Osteocyte (in vitro differentiated cells): ENCODE measurements at regions not wholly inside any gene's neighbourhood (a gene's known extent, or its start where the extent isn't known, plus 50 kb on each side); places are given as distances from the start of the nearest gene placed in this dataset.

Source experiments
- DNase-seq: peaks from one replicate; pipeline ENCODE4 v3.0.0; 2021; ENCODE audit warnings: mixed read lengths; ENCODE audit not compliant: unreplicated experiment; ENCODE audit errors: extremely low spot score
- H3K27ac Mint-ChIP-seq: one replicate; pipeline ENCODE4 v1.8.0; 2021; ENCODE audit warnings: mild to moderate bottlenecking, mixed read lengths; ENCODE audit not compliant: unreplicated experiment
- H3K27me3 Mint-ChIP-seq: one replicate; pipeline ENCODE4 v1.8.0; 2021; ENCODE audit warnings: mixed read lengths; ENCODE audit not compliant: unreplicated experiment
- H3K36me3 Mint-ChIP-seq: one replicate; pipeline ENCODE4 v1.8.0; 2021; ENCODE audit warnings: mixed read lengths; ENCODE audit not compliant: unreplicated experiment
- H3K4me1 Mint-ChIP-seq: one replicate; pipeline ENCODE4 v1.8.0; 2021; ENCODE audit warnings: mixed read lengths; ENCODE audit not compliant: unreplicated experiment
- H3K4me3 Mint-ChIP-seq: one replicate; pipeline ENCODE4 v1.8.0; 2021; ENCODE audit warnings: mild to moderate bottlenecking, moderate library complexity, mixed read lengths; ENCODE audit not compliant: unreplicated experiment
- H3K9me3 Mint-ChIP-seq: one replicate; pipeline ENCODE4 v1.8.0; 2021; ENCODE audit warnings: mixed read lengths; ENCODE audit not compliant: unreplicated experiment
- TF ChIP-seq, protein P1 (sequence below): fragments of 200-600 bp; sonication (generic); IDR thresholded peaks from 2 replicates; pipeline ENCODE4 v1.5.0; 2021; ENCODE audit warnings: antibody characterized with exemption, mild to moderate bottlenecking, moderate library complexity

DNA sequence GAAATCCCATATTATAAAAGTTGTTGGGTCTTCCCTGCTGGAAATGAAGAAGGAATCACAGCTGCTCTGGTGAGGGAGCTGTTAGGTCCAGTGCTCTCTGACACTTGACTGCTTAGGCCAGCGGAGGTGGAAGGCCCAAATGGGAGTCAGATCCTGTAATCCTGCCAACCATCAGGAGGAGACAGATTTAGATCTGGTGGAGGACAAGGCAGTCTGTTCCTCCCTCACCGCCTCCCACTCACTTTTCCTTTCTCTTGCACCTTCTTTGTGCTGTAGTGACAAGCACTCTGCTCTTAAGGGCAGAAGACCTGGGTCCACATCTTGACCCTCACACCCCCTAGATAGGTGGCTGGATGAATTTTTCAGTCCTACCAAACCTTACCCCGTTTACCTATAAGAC lies 59.7 kb upstream of the CHST1 start:
- no peaks in the 10 kb centered on the region for H3K4me1 Mint-ChIP-seq
- peaks cover 27% of the 10 kb centered on the region for H3K27me3 Mint-ChIP-seq
- TF ChIP-seq, protein P1, sequence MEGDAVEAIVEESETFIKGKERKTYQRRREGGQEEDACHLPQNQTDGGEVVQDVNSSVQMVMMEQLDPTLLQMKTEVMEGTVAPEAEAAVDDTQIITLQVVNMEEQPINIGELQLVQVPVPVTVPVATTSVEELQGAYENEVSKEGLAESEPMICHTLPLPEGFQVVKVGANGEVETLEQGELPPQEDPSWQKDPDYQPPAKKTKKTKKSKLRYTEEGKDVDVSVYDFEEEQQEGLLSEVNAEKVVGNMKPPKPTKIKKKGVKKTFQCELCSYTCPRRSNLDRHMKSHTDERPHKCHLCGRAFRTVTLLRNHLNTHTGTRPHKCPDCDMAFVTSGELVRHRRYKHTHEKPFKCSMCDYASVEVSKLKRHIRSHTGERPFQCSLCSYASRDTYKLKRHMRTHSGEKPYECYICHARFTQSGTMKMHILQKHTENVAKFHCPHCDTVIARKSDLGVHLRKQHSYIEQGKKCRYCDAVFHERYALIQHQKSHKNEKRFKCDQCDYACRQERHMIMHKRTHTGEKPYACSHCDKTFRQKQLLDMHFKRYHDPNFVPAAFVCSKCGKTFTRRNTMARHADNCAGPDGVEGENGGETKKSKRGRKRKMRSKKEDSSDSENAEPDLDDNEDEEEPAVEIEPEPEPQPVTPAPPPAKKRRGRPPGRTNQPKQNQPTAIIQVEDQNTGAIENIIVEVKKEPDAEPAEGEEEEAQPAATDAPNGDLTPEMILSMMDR = no peak
- H3K27ac Mint-ChIP-seq = no peak overlapping the region
- H3K4me3 Mint-ChIP-seq = no peak overlapping the region
- no peak for DNase-seq
- no peaks in the 10 kb centered on the region for H3K9me3 Mint-ChIP-seq
- no peaks in the 10 kb centered on the region for H3K36me3 Mint-ChIP-seq

DNA sequence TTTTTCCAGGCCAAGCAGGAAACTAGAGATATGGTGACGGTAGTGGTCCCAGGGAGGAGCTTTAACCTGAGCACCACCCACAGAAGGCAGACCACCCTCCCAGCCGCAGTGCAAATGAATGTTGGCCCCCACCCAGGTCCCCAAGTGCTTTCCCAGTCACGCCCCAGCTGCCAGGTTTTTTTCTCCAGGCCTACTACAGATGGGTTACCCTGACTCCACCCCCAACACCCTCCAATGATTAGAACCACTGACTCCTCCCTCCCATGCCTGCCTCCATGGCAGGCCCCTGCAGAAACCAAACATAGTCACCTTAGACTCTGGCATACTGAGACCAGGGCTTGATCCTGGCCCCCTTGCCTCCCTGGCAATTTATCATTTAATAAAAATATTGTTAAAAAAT lies 58.7 kb upstream of the CHST1 start:
- no peaks in the 10 kb centered on the region for H3K4me1 Mint-ChIP-seq
- H3K9me3 Mint-ChIP-seq = no peaks in the 10 kb centered on the region
- H3K36me3 Mint-ChIP-seq = no peaks in the 10 kb centered on the region
- no peak overlapping the region for H3K27ac Mint-ChIP-seq
- no peak for DNase-seq
- TF ChIP-seq, protein P1 = no peak
- H3K27me3 Mint-ChIP-seq = peaks cover 22% of the 10 kb centered on the region
- no peak overlapping the region for H3K4me3 Mint-ChIP-seq

DNA sequence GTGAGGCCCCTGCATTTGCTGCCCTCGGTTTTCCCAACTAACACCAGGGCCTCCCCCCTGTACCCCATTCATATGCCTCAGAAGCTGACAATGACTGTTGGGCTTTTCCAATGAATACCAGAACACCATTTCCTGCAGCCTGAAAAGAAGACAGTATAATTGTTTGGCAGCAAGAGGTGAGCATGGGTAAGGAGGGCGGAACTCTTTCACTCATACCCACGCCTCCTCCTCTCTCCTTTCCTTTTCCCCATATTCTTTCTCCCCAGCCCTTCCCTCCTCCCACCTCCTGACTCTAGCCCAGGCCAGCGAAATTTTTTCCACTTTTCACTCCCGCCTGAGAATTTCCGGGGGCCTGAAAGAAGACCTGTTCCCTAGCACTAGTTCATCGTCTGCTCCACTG lies 58.0 kb upstream of the CHST1 start:
- H3K9me3 Mint-ChIP-seq = no peaks in the 10 kb centered on the region
- H3K27me3 Mint-ChIP-seq = peaks cover 21% of the 10 kb centered on the region
- H3K27ac Mint-ChIP-seq = no peak overlapping the region
- H3K36me3 Mint-ChIP-seq = no peaks in the 10 kb centered on the region
- TF ChIP-seq, protein P1 = no peak
- no peaks in the 10 kb centered on the region for H3K4me1 Mint-ChIP-seq
- H3K4me3 Mint-ChIP-seq = no peak overlapping the region
- DNase-seq = no peak

DNA sequence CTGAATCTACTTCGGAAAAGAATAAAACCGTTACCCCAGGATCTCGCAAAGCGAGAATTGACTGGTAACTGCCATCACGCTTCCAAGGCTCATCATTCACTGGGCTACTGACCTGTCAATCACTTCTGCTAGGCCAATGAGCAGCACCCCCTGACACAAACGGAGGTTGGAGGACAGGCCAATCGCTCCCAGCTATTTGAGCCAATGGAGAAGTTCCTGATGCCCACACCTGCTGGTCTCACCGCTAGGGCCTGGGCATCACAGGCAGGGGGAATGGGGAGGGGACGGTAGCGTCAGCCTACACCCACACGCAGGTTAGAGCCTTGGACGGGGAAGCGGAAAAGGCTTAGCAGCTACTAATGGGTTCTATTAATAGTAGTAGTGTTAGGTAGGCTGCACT lies 56.7 kb upstream of the CHST1 start:
- Mint-ChIP-seq H3K27ac (no peak overlapping the region), H3K9me3 (no peaks in the 10 kb centered on the region), H3K4me1 (no peaks in the 10 kb centered on the region), H3K36me3 (no peaks in the 10 kb centered on the region), H3K4me3 (no peak overlapping the region), H3K27me3 (peaks cover 19% of the 10 kb centered on the region)
- DNase-seq = no peak
- TF ChIP-seq, protein P1 = no peak

DNA sequence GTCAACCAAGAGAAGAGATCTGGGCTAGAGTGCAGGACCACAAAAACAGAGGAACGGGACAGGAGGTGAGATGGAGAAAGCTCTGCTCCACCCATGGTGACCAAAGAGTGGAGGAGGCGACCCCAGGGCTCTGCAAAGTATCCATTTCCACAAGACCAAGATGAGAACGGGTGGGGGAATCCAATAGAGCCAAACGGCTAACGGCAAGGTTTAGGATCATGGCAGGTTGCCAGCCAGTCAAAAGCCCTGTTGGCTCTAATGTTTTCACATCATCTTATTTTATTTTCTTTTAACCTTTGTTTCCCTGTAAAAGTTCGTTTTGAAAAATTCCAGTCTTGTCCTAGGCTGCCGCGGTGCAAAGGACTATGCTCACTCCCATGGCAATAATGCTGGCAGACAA lies 52.1 kb upstream of the CHST1 start:
- Mint-ChIP-seq H3K9me3 (no peaks in the 10 kb centered on the region), H3K4me1 (no peaks in the 10 kb centered on the region), H3K4me3 (no peak overlapping the region), H3K27me3 (peaks cover 29% of the 10 kb centered on the region), H3K36me3 (no peaks in the 10 kb centered on the region), H3K27ac (no peak overlapping the region)
- TF ChIP-seq, protein P1 = no peak
- DNase-seq = no peak
